Left ventricle myocardium inferior (tissue), 1 donor: ENCODE measurements at regions not wholly inside any gene's neighbourhood (a gene's known extent, or its start where the extent isn't known, plus 50 kb on each side); places are given as distances from the start of the nearest gene placed in this dataset.
"Not testable (repeated sequence)": the region's sequence is repeated elsewhere in the genome, so short reads cannot be mapped to it uniquely, and the experiment has no call there.

Source experiments
- DNase-seq: peaks from one replicate; pipeline ENCODE4 v3.0.0-alpha.2; 2020
- H3K27ac ChIP-seq: fragments of 200-600 bp; replicated peaks from 2 replicates; pipeline ENCODE4 v1.8.0; 2021
- H3K27me3 ChIP-seq: fragments of 200-600 bp; 2 replicates; pipeline ENCODE4 v1.8.0; 2021; ENCODE audit warnings: low read depth
- H3K36me3 ChIP-seq: fragments of 200-600 bp; 2 replicates; pipeline ENCODE4 v1.8.0; 2021
- H3K4me1 ChIP-seq: fragments of 200-600 bp; 2 replicates; pipeline ENCODE4 v1.8.0; 2021
- H3K4me3 ChIP-seq: fragments of 200-600 bp; 2 replicates; pipeline ENCODE4 v1.8.0; 2021; ENCODE audit warnings: mild to moderate bottlenecking, moderate library complexity
- H3K9me3 ChIP-seq: fragments of 200-600 bp; replicated peaks from 2 replicates; pipeline ENCODE4 v1.8.0; 2021
- CTCF ChIP-seq: fragments of 200-600 bp; IDR thresholded peaks from 2 replicates; pipeline ENCODE4 v1.8.0; 2021; ENCODE audit warnings: antibody characterized with exemption, mild to moderate bottlenecking, borderline replicate concordance
- intact Hi-C: fragments of 100-400 bp; cut with micrococcal nuclease; formaldehyde crosslinking; loops from one replicate; pipeline ENCODE4 v1.11.0; 2022
- donor health status: DM: no; HTN: yes; CAD: no; lungs with severe emphysema.

DNA sequence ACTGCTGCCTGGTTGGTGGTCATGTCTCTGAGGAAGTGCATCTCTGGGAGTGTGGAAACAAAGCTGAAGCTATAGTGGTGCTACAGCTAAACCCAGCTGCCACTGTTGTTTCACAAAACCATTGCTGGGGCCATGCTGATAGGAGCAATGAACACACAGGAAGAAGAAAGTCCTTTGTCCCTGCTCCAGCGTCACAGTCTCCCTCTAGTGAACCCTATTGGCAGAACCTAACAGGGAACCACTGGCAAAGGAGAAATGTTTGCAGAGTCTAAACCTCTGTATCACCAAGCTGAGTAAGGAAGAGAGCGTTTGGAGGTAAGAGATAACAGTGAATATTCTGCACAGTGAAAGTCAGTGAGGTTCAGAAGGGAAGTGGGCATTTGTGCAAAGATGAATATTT is 244.0 kb downstream of the YTHDC2 start:
- TF ChIP-seq CTCF: no peak
- H3K27me3 ChIP-seq: peaks cover 10% of the 10 kb centered on the region
- H3K4me3 ChIP-seq: no peak overlapping the region
- no peak overlapping the region for H3K27ac ChIP-seq
- intact Hi-C loops: no loop called here
- DNase-seq: no peak
- no peaks in the 10 kb centered on the region for H3K36me3 ChIP-seq
- no peaks in the 10 kb centered on the region for H3K4me1 ChIP-seq
- no peaks in the 10 kb centered on the region for H3K9me3 ChIP-seq

DNA sequence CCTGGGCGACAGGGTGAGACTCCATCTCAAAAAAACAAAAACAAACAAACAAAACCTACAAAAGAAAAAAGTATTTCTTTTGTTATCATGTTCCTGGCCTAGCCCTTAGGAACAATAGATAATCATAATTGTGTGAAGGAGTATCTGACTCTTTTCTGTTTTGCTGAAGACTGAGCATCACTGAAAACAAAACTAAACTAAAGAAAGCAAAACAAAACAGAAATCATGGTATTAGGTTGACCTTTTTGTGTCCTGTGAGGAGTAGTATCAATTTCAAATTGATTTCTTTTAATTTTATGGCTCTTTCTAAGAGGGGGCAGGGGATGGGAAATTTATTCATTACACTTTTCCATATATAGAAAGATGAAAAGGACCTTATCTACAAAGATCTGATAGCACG is 246.0 kb downstream of the YTHDC2 start:
- no peak for TF ChIP-seq CTCF
- no peak overlapping the region for H3K4me3 ChIP-seq
- H3K36me3 ChIP-seq: no peaks in the 10 kb centered on the region
- H3K27me3 ChIP-seq: peaks cover 10% of the 10 kb centered on the region
- no peak overlapping the region for H3K27ac ChIP-seq
- intact Hi-C loops: no loop called here
- no peaks in the 10 kb centered on the region for H3K4me1 ChIP-seq
- H3K9me3 ChIP-seq: no peaks in the 10 kb centered on the region
- no peak for DNase-seq

- Histone ChIP-seq H3K9me3 (no peaks in the 10 kb centered on the region), H3K27me3 (peaks cover 3% of the 10 kb centered on the region), H3K27ac (no peak overlapping the region), H3K4me1 (no peaks in the 10 kb centered on the region), H3K4me3 (no peak overlapping the region), H3K36me3 (no peaks in the 10 kb centered on the region)
- TF ChIP-seq CTCF: no peak
- intact Hi-C loops: no loop called here
- no peak for DNase-seq
Observed at GRCh38 chr5:113760486-113760885, 247.0 kb downstream of the YTHDC2 start.

GRCh38 chr5:113761594-113761993 is 248.1 kb downstream of the YTHDC2 start:
- Histone ChIP-seq H3K4me3 (no peak overlapping the region), H3K27ac (no peak overlapping the region), H3K4me1 (no peaks in the 10 kb centered on the region), H3K9me3 (peaks cover 9% of the 10 kb centered on the region), H3K36me3 (no peaks in the 10 kb centered on the region), H3K27me3 (peaks cover 3% of the 10 kb centered on the region)
- intact Hi-C loops: no loop called here
- no peak for TF ChIP-seq CTCF
- no peak for DNase-seq

DNA sequence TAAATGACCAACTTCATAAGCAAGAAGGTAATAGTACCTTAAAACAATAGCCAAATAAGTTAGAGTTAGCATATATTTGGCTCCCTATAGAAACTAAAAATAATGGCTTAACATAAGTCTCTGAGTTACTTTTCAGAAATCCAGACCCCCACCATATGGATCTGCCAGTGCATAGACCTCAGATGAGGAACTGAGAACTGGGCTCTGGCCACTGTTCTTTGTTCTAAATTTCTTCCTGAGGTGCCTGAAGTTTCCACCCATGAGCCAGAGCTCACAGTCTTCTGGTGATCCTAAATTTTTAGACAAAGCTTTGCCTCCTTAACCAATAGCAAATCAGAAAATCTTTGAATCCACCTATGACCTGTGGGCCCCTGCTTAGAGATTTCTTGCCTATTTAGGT is 250.9 kb downstream of the YTHDC2 start:
- TF ChIP-seq CTCF: no peak
- intact Hi-C loops: no loop called here
- Histone ChIP-seq H3K4me3 (no peak overlapping the region), H3K27ac (no peak overlapping the region), H3K9me3 (peaks cover 24% of the 10 kb centered on the region), H3K36me3 (no peaks in the 10 kb centered on the region), H3K27me3 (no peaks in the 10 kb centered on the region), H3K4me1 (no peaks in the 10 kb centered on the region)
- no peak for DNase-seq

DNA sequence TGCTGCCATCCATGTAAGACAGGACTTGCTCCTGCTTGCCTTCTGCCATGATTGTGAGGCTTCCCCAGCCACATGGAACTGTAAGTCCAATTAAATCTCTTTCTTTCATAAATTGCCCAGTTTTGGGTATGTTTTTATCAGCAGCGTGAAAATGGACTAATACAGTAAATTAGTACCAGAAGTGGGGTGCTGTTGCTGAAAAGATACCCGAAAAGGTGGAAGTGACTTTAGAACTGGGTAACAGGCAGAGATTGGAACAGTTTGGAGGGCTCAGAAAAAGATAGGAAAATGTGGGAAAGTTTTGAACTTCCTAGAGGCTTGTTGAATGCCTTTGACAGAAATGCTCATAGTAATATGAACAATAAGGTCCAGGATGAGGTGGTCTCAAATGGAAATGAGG is 253.3 kb downstream of the YTHDC2 start:
- H3K36me3 ChIP-seq, H3K27me3 ChIP-seq, DNase-seq, H3K27ac ChIP-seq, H3K4me1 ChIP-seq, intact Hi-C loops, H3K4me3 ChIP-seq: not testable (repeated sequence)
- peaks cover 24% of the 10 kb centered on the region for H3K9me3 ChIP-seq
